ENCODE measurements at regions not wholly inside any gene's neighbourhood (a gene's known extent, or its start where the extent isn't known, plus 50 kb on each side); places are given as distances from the start of the nearest gene placed in this dataset.

DNA sequence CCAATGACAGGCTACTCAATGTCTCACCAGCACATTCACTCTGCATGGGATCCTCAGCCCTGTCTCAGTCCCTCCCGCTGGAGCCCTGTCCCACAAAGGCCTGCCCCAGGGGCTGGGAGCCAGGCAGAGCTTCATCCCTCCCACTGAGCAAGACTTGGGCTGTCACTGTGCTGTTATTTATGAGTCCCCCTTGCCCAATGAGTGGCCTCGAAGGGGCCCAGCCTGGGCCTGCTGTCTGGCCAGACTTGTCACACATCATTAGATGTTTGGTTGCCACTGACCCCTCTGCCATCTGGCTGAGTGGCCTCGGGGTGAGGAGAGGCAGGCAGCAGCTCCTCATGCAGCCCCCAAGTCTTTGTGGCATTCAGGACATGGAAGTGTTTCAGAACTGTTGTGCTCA, 330.6 kb upstream of the SKOR2 start:
- in situ Hi-C loops (cut with MboI) (no loop called here), intact Hi-C loops (cut with micrococcal nuclease) (no loop called here)
- no peak overlapping the region for H3K27ac ChIP-seq (ENCODE audit: extremely low read depth, low read depth, low read length)
- no peaks in the 10 kb centered on the region for H3K36me3 ChIP-seq (ENCODE audit: control insufficient read depth, insufficient read depth, low read length)
- no peak overlapping the region for H3K4me2 ChIP-seq (ENCODE audit: insufficient read depth, low read length)
- no peaks in the 10 kb centered on the region for H3K9me3 ChIP-seq (replicated peaks; ENCODE audit: control insufficient read depth, insufficient read depth, low read depth, low read length)
- ChIA-PET POLR2A (no interaction called here), CTCF (ENCODE audit: low intra/inter-chr PET ratio) (no interaction called here)
- ATAC-seq: no peak
- no TSS peak for BruUV-seq (replicated peaks)
- H3K79me2 ChIP-seq (ENCODE audit: control insufficient read depth, insufficient read depth, low read length): no peaks in the 10 kb centered on the region
- H3K4me1 ChIP-seq (replicated peaks in 1 of 2; ENCODE audit: control insufficient read depth in 2 of 2, insufficient read depth in 2 of 2, low read length in 2 of 2): no peaks in the 10 kb centered on the region
- H3K9me1 ChIP-seq (ENCODE audit: control insufficient read depth, insufficient read depth, low read length): no peaks in the 10 kb centered on the region
- H3K9ac ChIP-seq (ENCODE audit: insufficient read depth in 1 of 2, low read depth in 2 of 2, low read length in 2 of 2): no peak overlapping the region
- no peak for DNase-seq (ENCODE audit: extremely low read depth in 1 of 4, low spot score in 3 of 4)
- 4% methylated on average over 3 of the region's 3 CpGs for WGBS (ENCODE audit: insufficient coverage, low coverage, missing lambda C conversion rate)
- H4K20me1 ChIP-seq (replicated peaks; ENCODE audit: control insufficient read depth, insufficient read depth, low read length): no peaks in the 10 kb centered on the region
- H3K27me3 ChIP-seq (ENCODE audit: control insufficient read depth in 2 of 2, insufficient read depth in 2 of 2, low read length in 2 of 2): peaks cover 0 to 4% of the 10 kb centered on the region in 2 experiments; a peak in 1 of 5 replicates
- TF ChIP-seq PBX2 (CRISPR knock-in tag; IDR thresholded peaks at IDR 0.05; ENCODE audit: low read depth): no peak
- TF ChIP-seq PBX2 (tag; conservative IDR thresholded peaks at IDR 0.05; ENCODE audit: low read depth): 0 out of 2 replicates have a peak, but pooled peaks have one; percentile 9
- peak; percentile 61 for TF ChIP-seq PKNOX1 (IDR thresholded peaks at IDR 0.05)
- no peak for TF ChIP-seq YBX1 (IDR thresholded peaks at IDR 0.05)
- no peak overlapping the region for H2AFZ ChIP-seq (ENCODE audit: low read depth, low read length)
- no peak for FAIRE-seq
- no peak overlapping the region for H3K4me3 ChIP-seq

Measured in K562 (cell line).